ENCODE measurements at regions not wholly inside any gene's neighbourhood (a gene's known extent, or its start where the extent isn't known, plus 50 kb on each side); places are given as distances from the start of the nearest gene placed in this dataset.

DNA sequence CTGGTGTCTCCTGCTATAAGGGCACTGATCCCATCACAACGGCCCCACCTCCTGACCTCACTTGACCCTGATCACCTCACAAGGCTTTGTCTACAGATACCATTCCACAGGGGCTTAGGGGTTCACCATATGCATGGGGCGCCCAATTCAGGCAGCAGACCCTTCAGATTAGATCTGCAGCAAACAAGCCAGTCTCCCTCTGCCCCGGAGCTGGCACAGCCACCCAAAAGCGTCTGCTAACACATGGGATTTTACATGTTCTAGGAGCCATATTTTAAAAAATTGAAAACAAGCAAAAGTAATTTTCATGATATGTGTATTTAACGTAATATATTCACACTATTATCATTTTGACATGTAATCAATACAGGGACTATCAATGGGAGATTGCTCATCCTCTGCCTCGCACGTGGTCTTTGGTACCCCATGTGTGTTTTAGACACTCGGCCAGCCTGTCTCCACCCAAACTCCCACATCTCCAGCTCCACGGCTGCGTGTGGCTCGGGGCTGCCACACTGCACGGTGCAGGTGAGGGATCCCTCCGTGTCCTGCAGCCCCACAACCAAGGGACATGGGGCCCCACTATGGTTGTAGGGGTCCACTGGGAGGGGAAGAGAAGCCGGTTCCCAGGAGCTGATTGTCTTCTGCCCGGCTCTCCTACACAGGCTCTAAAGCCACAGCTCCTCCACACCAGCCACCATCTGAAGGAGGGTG, 107.6 kb downstream of the RBFOX3 start:
- DNase-seq (ENCODE audit: low read depth in 3 of 3) = no peak

DNA sequence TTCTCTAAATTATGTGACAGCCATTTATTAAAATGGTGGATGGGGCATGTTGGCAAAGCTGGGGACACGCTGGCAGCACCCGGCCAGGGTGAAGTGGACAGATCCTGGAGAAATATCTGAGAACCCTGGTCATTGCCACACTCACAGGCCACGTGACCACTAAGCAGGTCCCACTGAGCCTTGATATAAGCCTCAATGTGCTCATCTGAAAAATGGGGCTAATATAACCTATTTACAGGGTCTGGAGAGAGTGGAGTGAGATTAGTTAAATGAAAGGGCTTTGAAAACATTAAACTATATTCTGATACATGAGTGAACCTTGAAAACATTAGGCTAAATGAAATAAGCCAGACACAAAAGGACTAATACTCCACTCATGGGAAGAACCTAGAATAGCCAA, 108.9 kb downstream of the RBFOX3 start:
- no peak for DNase-seq (ENCODE audit: low read depth in 3 of 3)

DNA sequence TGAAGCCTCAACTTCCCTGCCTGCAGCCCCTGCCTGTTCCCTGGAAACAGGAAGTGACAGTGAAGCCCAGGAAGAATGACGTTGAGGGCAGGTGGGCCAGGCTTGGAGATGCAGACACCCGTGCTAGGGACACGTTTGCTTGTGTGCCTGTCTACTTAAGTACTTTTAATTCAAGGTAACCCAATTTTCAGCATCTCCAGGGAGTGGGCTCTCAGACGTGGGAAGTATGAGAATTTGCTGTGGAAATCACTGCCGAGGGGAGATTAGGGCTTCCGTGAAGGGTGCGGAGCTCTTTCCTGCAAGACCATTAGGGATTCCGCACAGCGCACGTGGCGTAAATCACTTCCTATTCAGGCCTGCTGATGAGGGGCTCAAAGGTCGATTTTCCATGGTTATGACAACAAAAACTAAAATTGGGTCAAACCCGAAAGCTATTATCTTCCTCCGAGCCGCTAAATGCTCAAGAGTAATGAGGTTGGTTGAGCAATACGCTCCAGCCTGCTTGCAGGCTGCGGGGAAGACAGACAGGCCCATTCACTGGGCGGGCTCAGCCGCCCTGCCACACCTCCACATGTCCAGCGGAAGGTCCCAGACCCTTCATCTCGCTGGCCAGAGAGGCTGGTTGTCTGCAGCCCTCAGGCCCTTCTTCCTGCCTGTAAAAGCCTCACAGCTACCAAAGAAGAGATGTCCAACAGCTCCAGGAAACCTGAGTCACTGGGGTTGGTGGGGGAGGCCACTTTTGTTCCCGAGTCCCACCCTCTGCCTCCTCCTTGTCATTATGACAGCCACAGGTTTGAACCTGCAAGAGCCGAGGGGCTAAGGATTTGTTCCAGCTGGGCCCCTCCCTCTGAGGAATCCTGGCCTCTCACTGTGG, 109.9 kb downstream of the RBFOX3 start:
- DNase-seq (ENCODE audit: low read depth in 3 of 3) = no peak

DNA sequence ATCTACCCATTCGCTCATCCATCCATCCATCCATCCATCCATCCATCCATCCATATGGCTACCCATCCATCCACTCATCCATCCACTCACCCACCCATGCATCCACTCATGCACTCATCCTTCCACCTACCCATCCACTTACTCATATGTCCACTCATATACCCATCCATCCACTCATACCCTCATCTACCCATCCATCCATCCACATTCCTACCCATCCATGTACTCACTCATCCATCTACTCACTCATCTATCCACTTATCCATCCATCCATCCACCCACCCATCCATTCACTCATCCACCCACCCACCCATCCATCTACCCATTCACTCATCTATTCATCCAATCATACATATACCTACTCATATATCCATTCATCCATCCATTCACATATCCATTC, 112.0 kb downstream of the RBFOX3 start:
- DNase-seq (ENCODE audit: low read depth in 3 of 3) = no peak

DNA sequence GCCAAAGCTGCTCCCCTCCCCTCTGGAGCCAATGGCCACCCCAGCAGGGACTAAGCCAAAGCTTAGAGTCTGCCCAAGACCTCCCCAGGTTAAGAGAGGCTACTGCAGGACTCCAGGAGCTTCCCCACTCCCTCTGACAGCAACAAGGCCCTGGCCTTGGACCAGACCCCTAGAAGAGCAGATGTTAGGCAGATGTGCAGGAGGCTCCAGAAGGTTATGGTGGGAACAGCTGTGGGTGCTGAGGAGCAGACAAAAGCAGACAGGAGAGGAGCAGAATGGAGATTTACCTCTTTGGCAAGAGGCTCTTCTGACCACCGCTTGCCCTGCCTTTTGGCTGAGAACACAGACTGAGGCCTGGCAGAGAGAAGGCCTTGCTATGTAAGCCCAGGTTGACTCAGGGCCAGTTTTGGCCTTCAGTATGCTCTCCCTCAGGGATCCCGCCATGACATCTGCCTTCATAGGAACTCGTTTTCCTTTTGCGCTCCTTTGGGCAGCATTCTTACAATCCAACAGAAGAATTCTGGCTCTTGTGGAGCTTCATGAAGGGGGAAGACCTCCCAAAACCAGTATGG, 113.0 kb downstream of the RBFOX3 start:
- no peak for DNase-seq (ENCODE audit: low read depth in 3 of 3)

DNA sequence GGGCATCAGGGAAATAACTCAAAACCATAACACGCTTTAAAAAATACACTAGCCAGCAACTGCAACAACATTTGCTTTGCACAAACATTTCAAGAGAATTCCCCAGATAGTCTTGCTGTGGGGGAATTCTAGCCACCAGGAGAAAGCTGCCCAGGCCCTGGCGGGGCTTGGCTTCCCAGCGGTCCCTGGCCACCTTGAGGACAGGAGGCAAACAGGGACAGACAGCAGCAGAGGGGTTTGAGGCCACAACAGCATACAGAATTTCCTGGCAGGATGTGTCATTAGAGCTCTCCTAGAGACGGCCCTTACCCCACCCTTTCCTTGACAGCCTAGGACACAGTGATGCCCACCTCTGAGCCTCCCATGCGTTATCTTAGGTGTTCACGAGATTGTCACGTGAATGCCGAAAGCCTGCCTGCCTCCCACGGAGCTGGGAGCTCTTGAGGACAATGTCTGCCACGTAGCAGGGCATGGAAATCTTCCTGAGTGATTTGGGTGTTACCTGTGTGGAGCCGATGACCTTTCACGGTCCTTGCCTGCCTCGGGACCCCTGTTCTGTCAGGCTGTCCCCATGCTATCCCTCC, 114.3 kb downstream of the RBFOX3 start:
- no peak for DNase-seq (ENCODE audit: low read depth in 3 of 3)

DNA sequence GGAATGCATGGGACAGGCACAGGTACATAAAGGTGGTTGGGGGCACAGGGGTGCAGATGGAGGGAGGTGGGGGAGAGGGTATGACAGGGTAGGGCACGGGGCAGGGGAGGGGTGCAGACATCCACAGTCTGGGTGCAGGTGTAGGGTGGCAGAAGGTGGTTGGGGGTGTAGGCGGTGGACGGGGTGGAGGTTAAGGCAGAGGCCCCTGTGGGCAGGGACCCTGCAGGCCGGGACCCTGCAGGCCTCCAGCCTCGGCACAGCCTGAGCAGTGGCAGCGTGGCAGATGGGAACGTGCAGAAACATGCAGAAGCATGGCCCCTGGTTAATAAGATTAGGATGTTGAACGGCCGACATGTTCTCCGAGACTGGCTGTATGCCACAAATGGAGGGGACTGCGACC, 115.2 kb downstream of the RBFOX3 start:
- DNase-seq (ENCODE audit: low read depth in 3 of 3) = no peak

DNA sequence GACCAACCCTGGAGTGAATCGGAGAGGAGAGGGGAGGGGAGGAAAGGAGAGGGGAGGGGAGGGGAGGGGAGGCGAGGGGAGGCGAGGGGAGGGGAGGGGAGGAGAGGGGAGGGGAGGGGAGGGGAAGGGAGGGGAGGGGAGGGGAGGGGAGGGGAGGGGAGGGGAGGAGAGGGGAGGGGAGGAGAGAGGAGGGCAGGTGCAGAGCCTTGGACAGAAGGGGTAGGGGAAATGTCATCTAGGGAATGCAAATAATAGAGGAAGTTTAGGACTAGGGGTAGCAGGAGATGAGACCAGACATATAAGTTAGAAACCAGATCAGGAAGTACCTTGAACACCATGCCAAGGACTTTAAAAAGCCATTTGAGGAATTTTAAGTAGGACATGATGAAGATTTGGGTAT, 119.8 kb downstream of the RBFOX3 start:
- DNase-seq (ENCODE audit: low read depth in 3 of 3) = no peak

DNA sequence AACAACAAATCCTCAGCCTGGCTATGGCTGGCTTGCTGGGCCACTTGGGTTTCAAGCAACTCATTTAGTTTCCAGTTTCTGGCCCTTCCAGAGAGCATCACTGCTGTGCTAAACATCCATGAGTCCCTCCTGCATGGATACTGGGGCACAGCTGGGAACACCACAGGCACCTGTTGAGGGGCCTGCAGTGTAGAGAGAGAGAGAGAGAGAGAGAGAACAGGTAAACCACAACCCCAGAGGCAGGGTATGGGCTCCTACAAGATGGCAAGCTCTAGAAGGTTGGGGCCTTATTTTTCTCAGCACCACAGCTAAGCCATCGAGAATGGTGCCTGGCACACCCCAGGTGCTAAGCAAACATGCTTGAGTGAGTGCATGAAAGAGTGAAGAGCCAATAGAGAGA, 120.3 kb downstream of the RBFOX3 start:
- no peak for DNase-seq (ENCODE audit: low read depth in 3 of 3)

DNA sequence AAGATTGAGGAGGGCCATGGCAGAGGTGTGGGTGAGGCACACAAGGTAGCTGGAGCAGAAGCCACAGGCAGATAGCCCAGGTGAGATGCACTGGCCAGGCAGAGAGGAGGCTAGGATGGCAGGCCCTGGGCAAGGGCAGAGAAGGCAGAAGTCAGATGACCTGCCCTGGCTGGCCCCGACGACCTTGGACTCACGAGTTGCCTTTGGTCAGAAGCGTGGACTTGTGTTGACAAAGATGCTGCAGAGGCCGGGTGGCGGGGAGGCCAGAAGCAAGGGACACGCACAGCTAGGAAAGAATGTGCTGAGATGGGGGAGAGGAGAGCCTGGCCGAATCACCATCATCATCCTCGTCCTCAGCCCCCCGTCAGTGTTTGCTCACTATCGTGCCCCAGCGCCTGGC, 123.7 kb downstream of the RBFOX3 start:
- no peak for DNase-seq (ENCODE audit: low read depth in 3 of 3)

DNA sequence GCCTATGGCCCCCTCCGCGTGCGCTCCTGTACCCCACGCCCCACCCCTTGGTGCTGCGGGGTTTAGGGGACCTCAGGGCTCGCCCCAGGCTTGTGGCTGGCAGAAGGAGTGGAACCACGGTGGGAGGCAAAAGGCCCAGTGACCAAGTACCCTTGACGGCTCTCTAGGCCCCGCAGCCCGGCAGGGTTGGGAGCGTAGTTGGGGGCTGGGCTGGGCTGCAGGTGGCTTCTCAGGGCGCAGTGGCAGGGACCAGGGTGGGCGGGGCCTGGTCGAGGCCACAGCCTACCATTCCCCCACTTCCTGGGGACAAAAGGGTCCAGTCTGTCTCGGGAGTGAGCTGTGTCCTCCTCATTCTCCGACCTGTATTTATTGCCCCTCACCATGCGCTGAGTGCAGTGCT, 124.9 kb downstream of the RBFOX3 start:
- no peak for DNase-seq (ENCODE audit: low read depth in 3 of 3)

DNA sequence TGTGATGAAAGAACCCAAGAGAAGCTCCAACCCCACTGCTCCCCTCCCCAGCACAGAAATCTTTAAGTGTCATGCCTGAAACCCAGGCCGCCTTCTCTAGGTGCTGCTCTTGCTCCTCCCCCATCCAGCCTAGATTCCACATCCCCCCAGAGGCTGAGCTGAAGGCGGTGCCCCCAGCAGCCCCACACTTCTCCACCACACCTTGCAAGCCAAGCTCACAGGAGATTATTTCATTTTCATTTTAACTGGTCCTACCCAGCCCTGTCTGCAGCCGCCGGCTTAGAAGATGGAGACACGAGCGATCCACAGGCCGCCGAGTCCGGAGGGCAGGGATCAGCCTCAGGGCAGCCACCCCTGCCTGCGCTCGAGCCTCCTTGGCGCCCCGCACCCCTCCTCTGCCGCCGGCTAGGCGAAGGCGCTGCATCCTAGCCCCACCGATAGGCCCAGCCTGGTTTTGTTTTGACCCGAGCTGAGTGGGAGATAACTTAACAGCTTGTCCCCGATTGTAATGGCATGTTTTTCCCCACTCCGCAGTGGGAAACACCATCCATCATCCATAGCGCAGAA, 125.3 kb downstream of the RBFOX3 start:
- no peak for DNase-seq (ENCODE audit: low read depth in 3 of 3)

DNA sequence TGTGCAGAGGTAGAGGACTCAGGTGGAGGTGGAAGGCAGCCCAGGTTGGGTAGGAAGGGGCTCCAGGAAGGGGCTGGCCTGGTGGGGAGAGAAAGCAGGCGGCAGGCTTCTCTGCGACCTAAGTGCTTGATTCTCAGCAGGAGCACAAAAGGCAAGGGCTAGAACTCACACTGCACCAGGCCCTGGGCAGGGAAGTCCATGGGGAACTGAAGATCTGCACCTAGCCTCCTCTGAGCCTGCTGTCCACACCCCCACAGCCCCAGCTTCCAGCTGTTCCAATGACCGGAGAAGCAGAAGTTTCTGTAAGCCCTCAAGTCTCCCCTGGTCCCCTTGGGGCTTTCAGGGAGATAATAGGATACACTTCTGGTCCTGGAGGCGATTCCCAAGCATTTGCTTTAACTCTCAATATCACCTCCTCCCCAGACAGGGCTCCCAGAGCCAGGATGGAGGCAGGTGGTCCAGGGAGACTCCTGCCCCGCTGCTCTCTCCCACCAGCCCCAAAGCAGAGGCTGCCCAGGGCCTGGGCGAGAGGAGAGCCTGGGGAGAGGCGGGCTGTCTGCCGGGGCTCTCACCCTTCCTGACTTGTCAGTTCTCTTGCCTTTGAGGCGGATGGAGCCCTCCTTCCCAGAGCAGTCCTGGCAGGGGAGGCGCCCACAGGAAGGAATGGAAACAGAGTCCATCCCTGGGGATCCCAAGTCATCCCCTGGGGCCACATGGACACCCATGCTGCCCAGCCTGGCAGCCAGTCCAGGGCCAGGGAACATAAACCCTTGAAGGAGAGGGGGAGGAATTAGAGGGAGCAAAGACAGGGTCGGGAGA, 126.0 kb downstream of the RBFOX3 start:
- DNase-seq (ENCODE audit: low read depth in 3 of 3) = no peak

DNA sequence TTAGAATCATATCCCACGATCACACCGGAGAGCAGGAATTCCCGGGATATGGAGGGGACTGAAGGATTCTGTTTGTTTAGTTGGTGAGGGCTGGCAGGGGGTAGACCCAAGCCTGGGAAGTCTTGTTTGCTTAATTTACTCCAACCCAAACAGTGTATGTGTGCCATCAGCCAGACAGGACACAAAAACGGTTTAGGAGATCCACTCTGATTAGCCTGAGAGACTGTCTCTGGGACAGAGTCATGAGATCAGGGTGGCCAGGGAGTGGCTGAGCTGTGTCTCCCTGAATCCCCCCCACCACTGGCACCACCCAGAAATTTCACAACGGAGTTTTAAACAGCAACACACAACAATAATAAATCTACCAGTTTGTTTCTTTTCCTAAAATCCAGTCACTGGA, 127.0 kb downstream of the RBFOX3 start:
- no peak for DNase-seq (ENCODE audit: low read depth in 3 of 3)

DNA sequence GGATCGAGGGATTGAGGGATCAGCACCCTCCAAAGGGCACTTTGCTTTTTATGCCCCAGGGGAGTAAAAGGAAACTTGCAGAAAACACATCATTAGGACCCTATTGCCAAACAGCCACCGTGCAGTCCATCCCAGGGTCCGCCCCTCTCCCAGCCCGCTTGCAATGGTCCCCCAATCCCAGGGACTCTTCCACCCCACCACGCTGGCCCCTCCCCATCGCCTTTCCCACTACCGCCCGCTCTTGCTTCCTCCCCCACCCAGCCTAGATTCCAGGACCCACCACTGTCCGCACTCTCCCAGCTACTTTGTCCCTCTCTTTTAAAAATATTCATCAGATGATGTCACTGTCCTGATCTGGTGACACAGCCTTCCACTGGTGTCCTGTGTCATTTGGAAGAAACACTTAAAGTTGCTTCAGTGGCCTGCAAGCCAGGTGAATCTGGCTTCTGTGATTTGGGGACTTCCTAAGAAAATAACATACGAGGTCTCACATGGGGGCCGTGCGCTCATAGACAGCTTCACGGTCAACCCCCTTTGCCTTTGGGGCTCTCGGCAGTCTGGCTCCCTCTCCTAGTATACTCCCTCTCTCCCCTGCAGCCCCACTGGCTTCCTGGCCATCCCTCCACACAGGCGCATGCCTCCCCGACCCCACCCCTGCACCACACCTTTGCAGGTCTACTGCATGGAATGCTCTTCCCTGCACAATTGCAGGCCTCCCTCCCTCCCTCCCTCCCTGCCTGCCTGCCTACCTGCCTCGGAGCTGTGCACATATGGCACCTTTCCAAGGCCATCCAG, 127.9 kb downstream of the RBFOX3 start:
- no peak for DNase-seq (ENCODE audit: low read depth in 3 of 3)

DNA sequence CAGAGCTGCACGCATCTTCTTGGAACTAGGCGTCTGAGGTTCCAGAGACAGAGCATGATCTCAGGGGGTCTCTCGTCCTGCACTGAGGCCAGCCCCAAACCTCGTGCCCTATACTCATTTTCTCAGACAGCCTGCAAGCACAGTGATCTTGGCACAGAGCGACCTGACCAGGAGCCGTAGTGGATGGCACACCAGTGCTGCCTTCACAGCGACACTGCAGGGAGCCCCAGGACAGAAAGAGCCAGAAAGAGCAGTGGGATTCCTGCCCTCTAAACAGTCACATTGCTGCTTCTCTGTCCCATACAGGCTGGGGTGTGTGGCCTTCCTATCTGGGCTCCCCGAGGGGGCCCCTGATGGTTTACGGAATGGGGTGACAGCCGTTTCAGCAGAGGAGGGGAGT, 131.0 kb downstream of the RBFOX3 start:
- DNase-seq (ENCODE audit: low read depth in 3 of 3) = no peak

DNA sequence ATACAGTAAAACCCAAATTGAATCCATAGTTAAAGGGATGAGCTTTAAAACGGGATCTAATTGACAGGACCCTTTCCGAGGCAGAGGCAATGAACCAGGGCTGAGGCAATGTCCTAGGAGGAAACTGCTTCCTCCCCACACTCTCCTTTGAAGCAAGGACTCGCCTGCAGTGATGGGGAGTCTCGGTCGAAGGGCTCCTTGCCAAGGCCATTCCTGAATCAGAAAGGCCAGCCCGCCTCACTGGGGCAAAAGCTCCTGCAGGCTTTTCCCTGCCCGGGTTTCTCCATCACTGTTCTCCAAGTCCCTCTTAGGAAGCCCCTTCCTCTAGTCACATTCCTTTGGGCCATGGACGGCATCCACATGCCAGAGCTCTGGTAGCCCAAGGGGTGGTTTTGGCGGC, 132.0 kb downstream of the RBFOX3 start:
- DNase-seq (ENCODE audit: low read depth in 3 of 3) = no peak

DNA sequence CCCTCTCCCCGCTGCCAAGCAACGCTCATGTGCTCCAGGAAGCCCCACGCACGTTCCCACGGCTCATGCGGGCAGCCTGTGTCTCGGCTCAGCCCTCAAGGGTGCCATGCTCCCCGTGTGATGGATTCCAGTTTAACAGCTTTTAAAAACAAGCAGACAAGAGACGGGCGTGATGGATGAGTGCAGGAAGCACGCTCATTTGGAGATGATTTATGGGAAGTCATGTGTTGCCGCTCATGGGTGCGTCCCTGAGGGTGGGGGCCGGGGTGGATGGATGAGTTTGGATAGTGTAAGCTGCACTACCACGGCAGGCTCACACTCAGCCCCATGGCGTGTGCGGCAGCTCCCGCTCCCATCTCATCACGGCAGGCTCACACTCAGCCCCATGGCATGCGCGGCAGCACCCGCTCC, 132.8 kb downstream of the RBFOX3 start:
- no peak for DNase-seq (ENCODE audit: low read depth in 3 of 3)

DNA sequence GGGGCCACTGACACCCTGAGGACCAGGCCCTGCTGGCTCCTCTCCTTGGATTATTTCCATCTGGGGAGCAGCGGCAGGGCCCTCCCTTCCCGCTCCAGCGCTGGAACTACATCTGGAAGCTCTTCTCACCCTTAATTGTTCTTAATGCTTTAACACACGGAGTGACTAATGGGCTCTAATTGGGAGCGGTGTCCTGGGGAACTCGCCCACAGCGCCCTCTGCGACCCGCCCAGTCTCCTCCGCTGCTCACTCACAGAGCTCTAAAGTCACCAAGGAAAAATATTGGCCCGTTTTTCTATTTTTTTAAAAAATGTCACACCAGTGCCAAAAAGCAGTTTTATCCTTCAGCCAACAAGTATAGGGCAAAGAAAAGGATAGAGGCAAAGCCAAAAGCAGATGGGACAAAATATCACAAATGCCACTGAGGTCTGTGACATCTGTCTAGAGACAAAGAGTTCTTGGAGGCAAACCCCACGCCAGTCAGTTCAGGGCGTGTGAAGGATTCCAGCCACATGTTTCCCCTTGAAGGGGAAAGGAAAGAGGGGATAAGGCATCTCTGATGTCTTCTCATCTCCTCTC, 134.7 kb downstream of the RBFOX3 start:
- DNase-seq (ENCODE audit: low read depth in 3 of 3) = no peak

DNA sequence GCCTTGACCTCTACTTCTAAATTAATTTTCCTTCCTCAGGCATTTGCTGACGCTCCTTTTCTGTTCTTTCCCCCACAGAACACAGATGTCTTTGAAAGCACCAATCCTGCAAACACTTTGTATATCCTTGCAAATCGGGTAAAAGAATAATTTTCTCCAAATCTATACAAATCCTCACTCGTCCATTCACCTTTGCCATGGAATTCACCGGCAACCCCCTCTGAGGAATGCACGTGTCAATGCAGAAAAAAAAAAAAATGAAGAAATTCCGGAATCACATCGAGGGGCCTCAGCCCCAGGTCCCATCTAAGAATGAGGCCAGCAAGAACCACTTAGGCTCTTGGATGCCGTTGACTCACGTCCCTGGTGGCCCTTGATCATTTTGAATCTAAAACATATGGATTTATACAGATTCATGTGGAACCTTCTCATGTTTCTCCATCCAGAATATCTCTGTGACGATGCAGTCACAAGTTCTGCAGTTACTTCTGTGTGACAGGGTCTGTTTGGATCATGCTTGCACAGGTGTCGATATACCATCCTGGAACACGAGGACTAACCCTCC, 136.9 kb downstream of the RBFOX3 start:
- DNase-seq (ENCODE audit: low read depth in 3 of 3) = no peak
